K562 (cell line): ENCODE measurements at regions not wholly inside any gene's neighbourhood (a gene's known extent, or its start where the extent isn't known, plus 50 kb on each side); places are given as distances from the start of the nearest gene placed in this dataset.

ENCODE experiments used
- ATAC-seq: fragments of 200-7000 bp; cut with Tn5 transposase; 3 replicates; pipeline ENCODE4 v1.9.1; 2020; ENCODE audit warnings: moderate library complexity
- BruUV-seq: library from RNA; stranded (reverse); fragments of 400-500 nt; replicated peaks from 2 replicates; lab custom pipeline; 2021; lab: Mats Ljungman, UMichigan
- CTCF ChIA-PET: fragments of 300-600 bp; formaldehyde crosslinking; extraction: SDS; loops from one replicate; lab custom pipeline; 2021; ENCODE audit warnings: low intra/inter-chr PET ratio; lab: Yijun Ruan, JAX
- POLR2A ChIA-PET: fragments of 300-600, 350-650 bp; sonication (Branson Sonifier 250); formaldehyde crosslinking; extraction: SDS; loops from one replicate; lab custom pipeline; 2021; ENCODE audit warnings: antibody characterized with exemption, inconsistent platforms; lab: Yijun Ruan, JAX
- DNase-seq, 4 experiments: peaks; one replicate each; pipeline versions ENCODE4 v3.0.0 to v3.0.0-alpha.2; 2011 to 2018; ENCODE audit warnings: low spot score in 3 of 4, mixed read lengths in 3 of 4; ENCODE audit errors: extremely low read depth in 1 of 4
- FAIRE-seq: peaks from 2 replicates; lab custom pipeline; 2011; peaks lifted over from hg19 to GRCh38; lab: Jason Lieb, UNC
- H2AFZ ChIP-seq: 2 replicates; pipeline ENCODE4 v1.6.0; 2011; ENCODE audit warnings: low read depth, low read length, control low read depth, inconsistent platforms
- H3K27ac ChIP-seq: fragments of 200-600 bp; 3 replicates; pipeline ENCODE4 v1.8.0; 2011; ENCODE audit warnings: low read depth, mild to moderate bottlenecking, control low read depth, inconsistent platforms, low read length, moderate library complexity, mixed read lengths; ENCODE audit errors: extremely low read depth
- H3K27me3 ChIP-seq, 2 experiments: fragments of 300-600 bp in 1 of 2; 2 replicates in 1 of 2; 3 replicates in 1 of 2; pipeline versions ENCODE4 v1.6.0 to v1.8.0; 2011; ENCODE audit warnings: inconsistent platforms in 2 of 2, low read length in 2 of 2, mild to moderate bottlenecking in 1 of 2, mixed read lengths in 1 of 2, moderate library complexity in 1 of 2; ENCODE audit not compliant: control insufficient read depth in 2 of 2, insufficient read depth in 2 of 2
- H3K36me3 ChIP-seq: fragments of 300-600 bp; 3 replicates; pipeline ENCODE4 v1.8.0; 2011; ENCODE audit warnings: mild to moderate bottlenecking, low read length, inconsistent platforms; ENCODE audit not compliant: control insufficient read depth, insufficient read depth
- H3K4me1 ChIP-seq, 2 experiments: fragments of 200-600 bp in 1 of 2; replicated peaks in 1 of 2; 2 replicates in 1 of 2; 3 replicates in 1 of 2; pipeline versions ENCODE4 v1.5.1 to v1.8.0; 2011; ENCODE audit warnings: inconsistent platforms in 2 of 2, low read length in 2 of 2, mild to moderate bottlenecking in 1 of 2, mixed read lengths in 1 of 2, moderate library complexity in 1 of 2; ENCODE audit not compliant: control insufficient read depth in 2 of 2, insufficient read depth in 2 of 2
- H3K4me2 ChIP-seq: 2 replicates; pipeline ENCODE4 v1.6.1; 2011; ENCODE audit warnings: low read length, control low read depth, inconsistent platforms, mixed read lengths; ENCODE audit not compliant: insufficient read depth
- H3K4me3 ChIP-seq: fragments of 200-600 bp; sonication (generic), shearing (Covaris generic); 2 replicates; pipeline ENCODE4 v1.5.1; 2016; ENCODE audit warnings: control low read depth, inconsistent platforms
- H3K79me2 ChIP-seq: fragments of 200-600 bp; 3 replicates; pipeline ENCODE4 v1.8.0; 2011; ENCODE audit warnings: low read length, inconsistent platforms; ENCODE audit not compliant: control insufficient read depth, insufficient read depth
- H3K9ac ChIP-seq, 2 experiments: 2 replicates each; pipeline versions ENCODE4 v1.6.0 to v1.6.1; 2011; ENCODE audit warnings: low read depth in 2 of 2, low read length in 2 of 2, control low read depth in 1 of 2, inconsistent platforms in 1 of 2, mild to moderate bottlenecking in 1 of 2, mixed read lengths in 1 of 2; ENCODE audit not compliant: insufficient read depth in 1 of 2
- H3K9me1 ChIP-seq: one replicate; pipeline ENCODE4 v1.6.0; 2011; ENCODE audit warnings: inconsistent platforms, mild to moderate bottlenecking, low read length, moderate library complexity; ENCODE audit not compliant: control insufficient read depth, insufficient read depth
- H3K9me3 ChIP-seq: replicated peaks from 2 replicates; pipeline ENCODE4 v1.5.1; 2011; ENCODE audit warnings: low read depth, low read length, inconsistent platforms; ENCODE audit not compliant: control insufficient read depth, insufficient read depth
- H4K20me1 ChIP-seq: replicated peaks from 2 replicates; pipeline ENCODE4 v1.6.1; 2011; ENCODE audit warnings: low read length, inconsistent platforms, mixed read lengths; ENCODE audit not compliant: control insufficient read depth, insufficient read depth
- CHD2 ChIP-seq: IDR thresholded peaks from 2 replicates; pipeline ENCODE4 v1.6.1; 2011; ENCODE audit warnings: low read depth, low read length
- CHD4 ChIP-seq: fragments of 200-600 bp; sonication (generic); IDR thresholded peaks from 3 replicates; pipeline ENCODE4 v1.6.1; 2012; ENCODE audit warnings: low read depth, mild to moderate bottlenecking, mixed read lengths, low read length, inconsistent platforms; ENCODE audit not compliant: insufficient read depth, insufficient replicate concordance, poor library complexity, severe bottlenecking
- EHMT2 ChIP-seq: fragments of 450-650 bp; IDR thresholded peaks from 2 replicates; pipeline ENCODE4 v1.6.1; 2018; ENCODE audit warnings: antibody characterized with exemption
- FIP1L1 ChIP-seq: fragments of 200-400 bp; formaldehyde crosslinking; IDR thresholded peaks from 2 replicates; pipeline ENCODE4 v1.6.1; 2018; ENCODE audit warnings: mild to moderate bottlenecking, low read depth, low read length; ENCODE audit not compliant: poor library complexity, severe bottlenecking
- FOXJ2 ChIP-seq: fragments of 200-800 bp; sonication (Bioruptor generic); IDR thresholded peaks from 2 replicates; pipeline ENCODE4 v1.6.1; 2016; ENCODE audit warnings: missing genetic modification characterization, missing compliant biosample characterization
- FOXM1 ChIP-seq, 2 experiments: fragments of 450-650 bp in 1 of 2; sonication (generic) in 1 of 2; formaldehyde crosslinking in 1 of 2; IDR thresholded peaks; 2 replicates each; pipeline versions ENCODE4 v1.6.1 to v1.9.0; 2017 to 2022; ENCODE audit warnings: low read depth in 2 of 2, mild to moderate bottlenecking in 2 of 2, missing genetic modification reagents in 1 of 2, moderate library complexity in 1 of 2
- SPI1 ChIP-seq: IDR thresholded peaks from 2 replicates; pipeline ENCODE4 v1.6.1; 2011; ENCODE audit warnings: low read depth, low read length, control low read depth, borderline replicate concordance
- ZNF324 ChIP-seq: fragments of 250-450 bp; sonication (Bioruptor Pico); IDR thresholded peaks from 2 replicates; pipeline ENCODE4 v1.4.0; 2020; ENCODE audit warnings: mild to moderate bottlenecking
- ZSCAN32 ChIP-seq: fragments of 450-650 bp; formaldehyde crosslinking; IDR thresholded peaks from 2 replicates; pipeline ENCODE4 v1.4.0; 2020; ENCODE audit warnings: mild to moderate bottlenecking, moderate library complexity
- WGBS: fragments of 100-300 bp; shearing (Covaris generic); methylation state at CpG from one replicate; pipeline ENCODE4 v1.1.6; 2016; ENCODE audit warnings: low coverage, mixed read lengths; ENCODE audit not compliant: insufficient coverage; ENCODE audit errors: missing lambda C conversion rate; 5-methylcytosine and 5-hydroxymethylcytosine counted together
- in situ Hi-C: fragments of 300-500 bp; cut with MboI; formaldehyde crosslinking; loops from 4 replicates; pipeline ENCODE4 v1.15.0; 2018; ENCODE audit warnings: inconsistent platforms, mixed read lengths
- intact Hi-C: fragments of 100-400 bp; cut with micrococcal nuclease; formaldehyde crosslinking; loops from 2 replicates; pipeline ENCODE4 v1.14.2; 2022
- TF ChIP-seq, protein P1 (sequence below): fragments of 200-400 bp; formaldehyde crosslinking; IDR thresholded peaks from 2 replicates; pipeline ENCODE4 v1.6.1; 2017; ENCODE audit warnings: mild to moderate bottlenecking, low read depth, low read length, moderate library complexity

DNA sequence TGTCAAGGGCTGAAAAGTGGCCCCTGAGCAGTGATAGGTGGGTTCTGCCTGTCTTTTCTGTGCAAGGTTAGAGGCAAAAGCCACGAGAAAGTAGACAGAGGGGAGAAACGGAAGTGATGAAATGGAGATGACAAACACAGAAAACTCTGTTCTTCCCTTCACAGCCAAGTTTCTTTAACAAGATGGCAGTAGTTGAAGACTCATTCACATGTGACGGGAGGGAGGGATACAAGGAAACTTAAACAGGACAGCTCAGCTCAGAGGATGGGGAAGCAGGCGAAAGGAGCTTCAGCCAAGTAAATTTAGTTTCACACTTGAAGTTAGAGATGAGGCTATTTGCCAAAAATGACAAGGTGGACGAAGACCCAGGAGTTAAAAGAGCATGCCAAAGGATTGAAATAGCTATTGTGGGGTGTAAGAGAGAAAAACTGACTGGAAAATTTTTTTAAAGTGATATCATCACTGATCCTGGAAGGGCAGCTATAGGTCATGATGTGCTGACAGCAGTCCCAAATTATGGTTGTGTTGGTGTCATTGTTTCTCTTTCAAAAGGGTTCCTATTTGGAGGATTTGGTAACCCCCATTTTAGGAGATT lies 347.9 kb downstream of the EFNB2 start:
- no peak for ATAC-seq
- WGBS: 0% methylated on average over 5 of the region's 5 CpGs

More for the DNA sequence above, 347.9 kb downstream of the EFNB2 start:
- DNase-seq: no peak
- Histone ChIP-seq H3K79me2 (no peaks in the 10 kb centered on the region), H3K4me2 (no peak overlapping the region), H3K9me1 (no peaks in the 10 kb centered on the region), H3K27ac (no peak overlapping the region), H3K36me3 (no peaks in the 10 kb centered on the region), H3K4me1 (no peaks in the 10 kb centered on the region), H3K9ac (no peak overlapping the region), H3K9me3 (no peaks in the 10 kb centered on the region), H3K4me3 (no peak overlapping the region), H4K20me1 (no peaks in the 10 kb centered on the region), H3K27me3 (no peaks in the 10 kb centered on the region), H2AFZ (no peak overlapping the region)
- intact Hi-C loops (no loop called here), in situ Hi-C loops (no loop called here)
- TF ChIP-seq FIP1L1: no peak
- TF ChIP-seq EHMT2: no peak
- no peak for TF ChIP-seq SPI1
- TF ChIP-seq FOXM1 (IDR thresholded peaks at IDR 0.05; ENCODE audit: low read depth): no peak
- TF ChIP-seq FOXM1 (CRISPR knock-in tag; IDR thresholded peaks at IDR 0.05; ENCODE audit: low read depth): no peak
- no peak for TF ChIP-seq ZNF324 (CRISPR knock-in tag)
- TF ChIP-seq CHD4: no peak
- TF ChIP-seq, protein P1, sequence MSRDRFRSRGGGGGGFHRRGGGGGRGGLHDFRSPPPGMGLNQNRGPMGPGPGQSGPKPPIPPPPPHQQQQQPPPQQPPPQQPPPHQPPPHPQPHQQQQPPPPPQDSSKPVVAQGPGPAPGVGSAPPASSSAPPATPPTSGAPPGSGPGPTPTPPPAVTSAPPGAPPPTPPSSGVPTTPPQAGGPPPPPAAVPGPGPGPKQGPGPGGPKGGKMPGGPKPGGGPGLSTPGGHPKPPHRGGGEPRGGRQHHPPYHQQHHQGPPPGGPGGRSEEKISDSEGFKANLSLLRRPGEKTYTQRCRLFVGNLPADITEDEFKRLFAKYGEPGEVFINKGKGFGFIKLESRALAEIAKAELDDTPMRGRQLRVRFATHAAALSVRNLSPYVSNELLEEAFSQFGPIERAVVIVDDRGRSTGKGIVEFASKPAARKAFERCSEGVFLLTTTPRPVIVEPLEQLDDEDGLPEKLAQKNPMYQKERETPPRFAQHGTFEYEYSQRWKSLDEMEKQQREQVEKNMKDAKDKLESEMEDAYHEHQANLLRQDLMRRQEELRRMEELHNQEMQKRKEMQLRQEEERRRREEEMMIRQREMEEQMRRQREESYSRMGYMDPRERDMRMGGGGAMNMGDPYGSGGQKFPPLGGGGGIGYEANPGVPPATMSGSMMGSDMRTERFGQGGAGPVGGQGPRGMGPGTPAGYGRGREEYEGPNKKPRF: no peak
- no peak for TF ChIP-seq FOXJ2 (tag)
- TF ChIP-seq ZSCAN32 (CRISPR knock-in tag): no peak
- TF ChIP-seq CHD2: no peak
- FAIRE-seq: no peak
- ChIA-PET CTCF (no interaction called here), POLR2A (no interaction called here)
- BruUV-seq: no TSS peak
